Lower leg skin (tissue), 3 donors: ENCODE measurements at regions not wholly inside any gene's neighbourhood (a gene's known extent, or its start where the extent isn't known, plus 50 kb on each side); places are given as distances from the start of the nearest gene placed in this dataset.

Experiments used
- CTCF ChIP-seq, 3 donors: fragments of 450-650 bp; IDR thresholded peaks; one replicate each; pipeline ENCODE4 v1.5.1; 2016; ENCODE audit warnings: antibody characterized with exemption in 3 of 3, mild to moderate bottlenecking in 3 of 3, moderate library complexity in 2 of 3
- POLR2A ChIP-seq, 2 donors: fragments of 450-650 bp; IDR thresholded peaks; one replicate each; pipeline ENCODE4 v1.6.1; 2016 to 2017; ENCODE audit warnings: antibody characterized with exemption in 2 of 2, mild to moderate bottlenecking in 1 of 2, moderate library complexity in 1 of 2

- no peak for TF ChIP-seq CTCF (IDR thresholded peaks at IDR 0.05)
- TF ChIP-seq POLR2A (IDR thresholded peaks at IDR 0.05), result no peak
Measured at GRCh38 chr3:126266850-126267168, 86.4 kb upstream of the ALDH1L1 start.
